GM13977 (cell line): ENCODE measurements at regions not wholly inside any gene's neighbourhood (a gene's known extent, or its start where the extent isn't known, plus 50 kb on each side); places are given as distances from the start of the nearest gene placed in this dataset.

Experiments
- DNase-seq: peaks from one replicate; pipeline ENCODE4 v3.0.0; 2012; ENCODE audit warnings: low spot score
- in situ Hi-C: fragments of 300-500 bp; cut with MboI; formaldehyde crosslinking; loops from one replicate; pipeline ENCODE4 v1.12.0; 2022; ENCODE audit warnings: low sequenced_read_pairs, low pct_unique_long_range_greater_than_20kb, mixed read lengths, inconsistent platforms; ENCODE audit not compliant: unreplicated experiment
- TF ChIP-seq, protein P1 (sequence below): IDR thresholded peaks from 2 replicates; pipeline ENCODE4 v1.5.1; 2012; ENCODE audit warnings: mild to moderate bottlenecking, control low read depth; ENCODE audit not compliant: insufficient read depth; ENCODE audit errors: extremely low read depth, missing control alignments

- in situ Hi-C loops = no loop called here
- TF ChIP-seq, protein P1, sequence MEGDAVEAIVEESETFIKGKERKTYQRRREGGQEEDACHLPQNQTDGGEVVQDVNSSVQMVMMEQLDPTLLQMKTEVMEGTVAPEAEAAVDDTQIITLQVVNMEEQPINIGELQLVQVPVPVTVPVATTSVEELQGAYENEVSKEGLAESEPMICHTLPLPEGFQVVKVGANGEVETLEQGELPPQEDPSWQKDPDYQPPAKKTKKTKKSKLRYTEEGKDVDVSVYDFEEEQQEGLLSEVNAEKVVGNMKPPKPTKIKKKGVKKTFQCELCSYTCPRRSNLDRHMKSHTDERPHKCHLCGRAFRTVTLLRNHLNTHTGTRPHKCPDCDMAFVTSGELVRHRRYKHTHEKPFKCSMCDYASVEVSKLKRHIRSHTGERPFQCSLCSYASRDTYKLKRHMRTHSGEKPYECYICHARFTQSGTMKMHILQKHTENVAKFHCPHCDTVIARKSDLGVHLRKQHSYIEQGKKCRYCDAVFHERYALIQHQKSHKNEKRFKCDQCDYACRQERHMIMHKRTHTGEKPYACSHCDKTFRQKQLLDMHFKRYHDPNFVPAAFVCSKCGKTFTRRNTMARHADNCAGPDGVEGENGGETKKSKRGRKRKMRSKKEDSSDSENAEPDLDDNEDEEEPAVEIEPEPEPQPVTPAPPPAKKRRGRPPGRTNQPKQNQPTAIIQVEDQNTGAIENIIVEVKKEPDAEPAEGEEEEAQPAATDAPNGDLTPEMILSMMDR = no peak
- no peak for DNase-seq
Observed at GRCh38 chr2:56713161-56713676, 529.4 kb downstream of the CCDC85A start.

GRCh38 chr2:56713978-56714377, 530.2 kb downstream of the CCDC85A start:
- in situ Hi-C loops = no loop called here
- TF ChIP-seq, protein P1 = no peak

DNA sequence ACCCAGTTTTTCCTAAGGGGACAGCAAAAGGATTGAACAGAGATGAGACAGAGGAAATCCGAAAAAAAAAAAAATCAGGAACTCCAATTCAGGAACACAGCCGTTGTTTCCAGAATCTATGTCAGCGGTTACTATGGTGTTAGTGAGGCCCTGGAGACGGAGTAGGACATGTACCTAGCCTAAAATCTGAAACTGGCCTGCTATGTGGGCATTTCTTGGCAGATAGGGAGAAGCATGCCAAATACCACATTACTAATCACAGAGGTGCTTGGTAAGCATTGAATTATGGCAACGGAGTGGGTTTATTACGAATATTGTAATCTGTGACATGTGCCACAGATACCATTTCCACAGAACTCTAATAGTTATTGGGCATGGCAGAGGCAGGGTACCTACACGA, 530.6 kb downstream of the CCDC85A start:
- TF ChIP-seq, protein P1 = no peak
- in situ Hi-C loops = no loop called here
- DNase-seq = no peak

More at GRCh38 chr2:56713978-56714377, 530.2 kb downstream of the CCDC85A start:
- DNase-seq = no peak

DNA sequence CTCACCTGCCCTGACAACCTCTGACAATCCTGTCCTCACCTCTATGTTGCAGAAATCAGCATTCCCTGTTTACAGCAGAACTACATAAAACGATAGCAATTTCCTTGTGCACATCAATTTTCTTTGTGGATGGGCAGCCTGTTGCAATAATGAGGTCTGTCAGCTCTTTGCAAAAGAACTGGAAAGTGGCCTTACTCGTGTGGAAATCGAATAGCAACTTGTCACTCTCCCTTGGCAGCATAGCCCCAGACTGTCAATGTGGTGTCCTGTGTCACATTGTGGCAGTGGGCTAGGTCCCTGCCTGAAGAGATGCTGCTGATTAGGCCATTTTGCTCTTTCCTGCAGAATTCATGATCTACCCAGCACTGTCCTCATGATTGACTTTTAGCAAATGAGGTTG, 531.9 kb downstream of the CCDC85A start:
- TF ChIP-seq, protein P1 = no peak
- in situ Hi-C loops = no loop called here
- no peak for DNase-seq

GRCh38 chr2:56718413-56718812, 534.6 kb downstream of the CCDC85A start:
- in situ Hi-C loops = no loop called here
- no peak for DNase-seq
- TF ChIP-seq, protein P1 = no peak

DNA sequence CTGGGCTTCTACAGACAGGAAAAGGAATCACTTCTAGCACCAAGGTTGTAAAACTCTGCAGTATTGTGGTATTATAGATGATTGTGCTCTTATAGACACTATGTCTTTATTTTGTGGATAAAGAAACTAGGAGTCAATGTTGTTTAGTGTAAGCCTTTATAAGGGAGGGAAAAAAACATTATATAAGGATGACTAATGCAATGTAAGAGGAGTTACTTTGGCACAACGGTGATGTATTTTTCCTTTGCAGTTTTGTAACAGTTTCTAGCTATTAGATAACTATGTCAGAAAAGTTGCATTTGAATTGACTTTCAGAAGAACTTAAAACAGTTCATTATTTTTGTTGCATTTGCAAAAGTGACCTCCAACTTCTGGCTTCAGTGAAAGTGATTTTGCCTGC, 545.4 kb downstream of the CCDC85A start:
- in situ Hi-C loops = no loop called here
- DNase-seq = no peak
- TF ChIP-seq, protein P1 = no peak

GRCh38 chr2:56732946-56733345, 549.2 kb downstream of the CCDC85A start:
- DNase-seq = no peak
- in situ Hi-C loops = no loop called here
- TF ChIP-seq, protein P1 = no peak
